ENCODE measurements at regions not wholly inside any gene's neighbourhood (a gene's known extent, or its start where the extent isn't known, plus 50 kb on each side); places are given as distances from the start of the nearest gene placed in this dataset.
"Not testable (repeated sequence)": the region's sequence is repeated elsewhere in the genome, so short reads cannot be mapped to it uniquely, and the experiment has no call there.

- TF ChIP-seq EZH2 (IDR thresholded peaks at IDR 0.05; ENCODE audit: low read length, missing control alignments) (no peak), CTCF (conservative IDR thresholded peaks at IDR 0.05 in 1 of 2, IDR thresholded peaks at IDR 0.05 in 1 of 2; ENCODE audit: low read depth in 1 of 2, low read length in 2 of 2) (no peak)
- no peaks in the 10 kb centered on the region for H3K36me3 ChIP-seq (ENCODE audit: control insufficient read depth, insufficient read depth, low read length)
- no peak overlapping the region for H2AFZ ChIP-seq (ENCODE audit: low read length)
- H3K79me2 ChIP-seq (ENCODE audit: control insufficient read depth, insufficient read depth, low read length): no peaks in the 10 kb centered on the region
- no peaks in the 10 kb centered on the region for H3K27me3 ChIP-seq (ENCODE audit: control insufficient read depth, insufficient read depth, low read length)
- no peak overlapping the region for H3K4me2 ChIP-seq (ENCODE audit: extremely low read depth, insufficient read depth, low read length)
- H3K9ac ChIP-seq (ENCODE audit: insufficient read depth, low read length): no peak overlapping the region
- no peak overlapping the region for H3K4me3 ChIP-seq (replicated peaks in 1 of 4; ENCODE audit: control extremely low read depth in 1 of 4, insufficient read depth in 1 of 4, low read depth in 3 of 4, low read length in 4 of 4)
- H3K9me3 ChIP-seq (ENCODE audit: control insufficient read depth, insufficient read depth, low read depth, low read length): no peaks in the 10 kb centered on the region
- no peak overlapping the region for H3K27ac ChIP-seq (ENCODE audit: insufficient read depth, low read length)
- H4K20me1 ChIP-seq (ENCODE audit: control insufficient read depth, extremely low read depth, insufficient read depth, low read length): no peaks in the 10 kb centered on the region
- peak in 1 of 2 donors; percentile 0 for DNase-seq (ENCODE audit: low read depth in 2 of 2)
- no peaks in the 10 kb centered on the region for H3K4me1 ChIP-seq (ENCODE audit: control insufficient read depth, extremely low read depth, insufficient read depth, low read length)
Observed at GRCh38 chr7:65489260-65489767, 115.7 kb downstream of the ZNF92 start.

GRCh38 chr7:65496697-65497096 is 123.0 kb downstream of the ZNF92 start:
- not testable (repeated sequence) for H3K9ac ChIP-seq (ENCODE audit: insufficient read depth, low read length); H3K4me2 ChIP-seq (ENCODE audit: extremely low read depth, insufficient read depth, low read length); H4K20me1 ChIP-seq (ENCODE audit: control insufficient read depth, extremely low read depth, insufficient read depth, low read length); H3K4me3 ChIP-seq (replicated peaks in 1 of 4; ENCODE audit: control extremely low read depth in 1 of 4, insufficient read depth in 1 of 4, low read depth in 3 of 4, low read length in 4 of 4); H2AFZ ChIP-seq (ENCODE audit: low read length); H3K79me2 ChIP-seq (ENCODE audit: control insufficient read depth, insufficient read depth, low read length); H3K36me3 ChIP-seq (ENCODE audit: control insufficient read depth, insufficient read depth, low read length); H3K9me3 ChIP-seq (ENCODE audit: control insufficient read depth, insufficient read depth, low read depth, low read length); H3K27ac ChIP-seq (ENCODE audit: insufficient read depth, low read length); H3K27me3 ChIP-seq (ENCODE audit: control insufficient read depth, insufficient read depth, low read length); H3K4me1 ChIP-seq (ENCODE audit: control insufficient read depth, extremely low read depth, insufficient read depth, low read length); DNase-seq (ENCODE audit: low read depth in 2 of 2)

- no peaks in the 10 kb centered on the region for H3K4me1 ChIP-seq (ENCODE audit: control insufficient read depth, extremely low read depth, insufficient read depth, low read length)
- H3K27ac ChIP-seq (ENCODE audit: insufficient read depth, low read length): no peak overlapping the region
- H4K20me1 ChIP-seq (ENCODE audit: control insufficient read depth, extremely low read depth, insufficient read depth, low read length): no peaks in the 10 kb centered on the region
- no peak overlapping the region for H3K4me2 ChIP-seq (ENCODE audit: extremely low read depth, insufficient read depth, low read length)
- no peak overlapping the region for H3K9ac ChIP-seq (ENCODE audit: insufficient read depth, low read length)
- DNase-seq (ENCODE audit: low read depth in 2 of 2): no peak
- H3K79me2 ChIP-seq (ENCODE audit: control insufficient read depth, insufficient read depth, low read length): no peaks in the 10 kb centered on the region
- H3K4me3 ChIP-seq (replicated peaks in 1 of 4; ENCODE audit: control extremely low read depth in 1 of 4, insufficient read depth in 1 of 4, low read depth in 3 of 4, low read length in 4 of 4): no peak overlapping the region
- no peaks in the 10 kb centered on the region for H3K9me3 ChIP-seq (ENCODE audit: control insufficient read depth, insufficient read depth, low read depth, low read length)
- TF ChIP-seq CTCF (conservative IDR thresholded peaks at IDR 0.05 in 1 of 2, IDR thresholded peaks at IDR 0.05 in 1 of 2; ENCODE audit: low read depth in 1 of 2, low read length in 2 of 2): no peak
- no peak for TF ChIP-seq EZH2 (IDR thresholded peaks at IDR 0.05; ENCODE audit: low read length, missing control alignments)
- H2AFZ ChIP-seq (ENCODE audit: low read length): no peak overlapping the region
- H3K27me3 ChIP-seq (ENCODE audit: control insufficient read depth, insufficient read depth, low read length): no peaks in the 10 kb centered on the region
- H3K36me3 ChIP-seq (ENCODE audit: control insufficient read depth, insufficient read depth, low read length): no peaks in the 10 kb centered on the region
Observed at GRCh38 chr7:65503434-65504152, 129.9 kb downstream of the ZNF92 start.

- H3K4me3 ChIP-seq (replicated peaks in 1 of 4; ENCODE audit: control extremely low read depth in 1 of 4, insufficient read depth in 1 of 4, low read depth in 3 of 4, low read length in 4 of 4); H3K27me3 ChIP-seq (ENCODE audit: control insufficient read depth, insufficient read depth, low read length); H3K4me1 ChIP-seq (ENCODE audit: control insufficient read depth, extremely low read depth, insufficient read depth, low read length); H2AFZ ChIP-seq (ENCODE audit: low read length); H3K9me3 ChIP-seq (ENCODE audit: control insufficient read depth, insufficient read depth, low read depth, low read length); H3K36me3 ChIP-seq (ENCODE audit: control insufficient read depth, insufficient read depth, low read length); H3K4me2 ChIP-seq (ENCODE audit: extremely low read depth, insufficient read depth, low read length); H3K27ac ChIP-seq (ENCODE audit: insufficient read depth, low read length); H4K20me1 ChIP-seq (ENCODE audit: control insufficient read depth, extremely low read depth, insufficient read depth, low read length); DNase-seq (ENCODE audit: low read depth in 2 of 2); H3K9ac ChIP-seq (ENCODE audit: insufficient read depth, low read length); H3K79me2 ChIP-seq (ENCODE audit: control insufficient read depth, insufficient read depth, low read length): not testable (repeated sequence)
Observed at GRCh38 chr7:65504504-65505319, 131.1 kb downstream of the ZNF92 start.

- not testable (repeated sequence) for H3K9ac ChIP-seq (ENCODE audit: insufficient read depth, low read length)
Observed at GRCh38 chr7:65505320-65505633, 131.6 kb downstream of the ZNF92 start.

More at GRCh38 chr7:65505320-65505633, 131.6 kb downstream of the ZNF92 start:
- H3K27me3 ChIP-seq (ENCODE audit: control insufficient read depth, insufficient read depth, low read length); DNase-seq (ENCODE audit: low read depth in 2 of 2); H3K36me3 ChIP-seq (ENCODE audit: control insufficient read depth, insufficient read depth, low read length); H3K4me3 ChIP-seq (replicated peaks in 1 of 4; ENCODE audit: control extremely low read depth in 1 of 4, insufficient read depth in 1 of 4, low read depth in 3 of 4, low read length in 4 of 4); H3K4me1 ChIP-seq (ENCODE audit: control insufficient read depth, extremely low read depth, insufficient read depth, low read length); H4K20me1 ChIP-seq (ENCODE audit: control insufficient read depth, extremely low read depth, insufficient read depth, low read length); H3K4me2 ChIP-seq (ENCODE audit: extremely low read depth, insufficient read depth, low read length); H2AFZ ChIP-seq (ENCODE audit: low read length); H3K27ac ChIP-seq (ENCODE audit: insufficient read depth, low read length); H3K79me2 ChIP-seq (ENCODE audit: control insufficient read depth, insufficient read depth, low read length); H3K9me3 ChIP-seq (ENCODE audit: control insufficient read depth, insufficient read depth, low read depth, low read length): not testable (repeated sequence)

Measured in fibroblast of lung (primary cell).